Muscle of back (tissue), 3 donors: ENCODE measurements at regions not wholly inside any gene's neighbourhood (a gene's known extent, or its start where the extent isn't known, plus 50 kb on each side); places are given as distances from the start of the nearest gene placed in this dataset.
A peak's percentile ranks its signal among the peaks of the same experiment; 100 is the strongest.

Experiments
- DNase-seq, 3 donors: peaks; one replicate each; pipeline versions ENCODE4 v3.0.0 to v3.0.0-alpha.2; 2013

- no peak for DNase-seq
Observed at GRCh38 chr4:159500861-159501260, 398.0 kb downstream of the RAPGEF2 start.

- DNase-seq = no peak
Observed at GRCh38 chr4:159503236-159504008, 400.5 kb downstream of the RAPGEF2 start.

GRCh38 chr4:159504684-159505083 lies 401.8 kb downstream of the RAPGEF2 start:
- DNase-seq = no peak

- no peak for DNase-seq
Observed at GRCh38 chr4:159505266-159505975, 402.5 kb downstream of the RAPGEF2 start.

GRCh38 chr4:159506801-159507517 lies 404.1 kb downstream of the RAPGEF2 start:
- DNase-seq = no peak

GRCh38 chr4:159508917-159509500 lies 406.1 kb downstream of the RAPGEF2 start:
- DNase-seq = no peak

GRCh38 chr4:159512348-159512747 lies 409.5 kb downstream of the RAPGEF2 start:
- DNase-seq = no peak

- no peak for DNase-seq
Observed at GRCh38 chr4:159515314-159516025, 412.6 kb downstream of the RAPGEF2 start.

- DNase-seq = no peak
Observed at GRCh38 chr4:159516556-159517140, 413.8 kb downstream of the RAPGEF2 start.

- no peak for DNase-seq
Observed at GRCh38 chr4:159520074-159520473, 417.2 kb downstream of the RAPGEF2 start.

- no peak for DNase-seq
Observed at GRCh38 chr4:159526172-159526571, 423.3 kb downstream of the RAPGEF2 start.

- no peak for DNase-seq
Observed at GRCh38 chr4:159534655-159535054, 431.8 kb downstream of the RAPGEF2 start.

GRCh38 chr4:159538556-159538955 lies 435.7 kb downstream of the RAPGEF2 start:
- no peak for DNase-seq

GRCh38 chr4:159540038-159540437 lies 437.2 kb downstream of the RAPGEF2 start:
- no peak for DNase-seq

- DNase-seq = no peak
Observed at GRCh38 chr4:159540501-159540900, 437.6 kb downstream of the RAPGEF2 start.

GRCh38 chr4:159541143-159541542 lies 438.3 kb downstream of the RAPGEF2 start:
- DNase-seq = no peak

- DNase-seq = no peak
Observed at GRCh38 chr4:159542296-159542695, 439.4 kb downstream of the RAPGEF2 start.

- no peak for DNase-seq
Observed at GRCh38 chr4:159543831-159544230, 441.0 kb downstream of the RAPGEF2 start.

GRCh38 chr4:159545556-159545955 lies 442.7 kb downstream of the RAPGEF2 start:
- no peak for DNase-seq

GRCh38 chr4:159547645-159548308 lies 444.9 kb downstream of the RAPGEF2 start:
- peak in 1 of 3 donors; percentile 28 for DNase-seq

- peak in 1 of 3 donors; percentile 7 for DNase-seq
Observed at GRCh38 chr4:159549098-159549518, 446.2 kb downstream of the RAPGEF2 start.
